Stomach (tissue), 8 donors: ENCODE measurements at regions not wholly inside any gene's neighbourhood (a gene's known extent, or its start where the extent isn't known, plus 50 kb on each side); places are given as distances from the start of the nearest gene placed in this dataset.
A peak's percentile ranks its signal among the peaks of the same experiment; 100 is the strongest.
"Not testable (repeated sequence)": the region's sequence is repeated elsewhere in the genome, so short reads cannot be mapped to it uniquely, and the experiment has no call there.

ENCODE experiments used
- DNase-seq, 2 donors: peaks; one replicate each; pipeline versions ENCODE4 v3.0.0 to v3.0.0-alpha.2; 2013 to 2019
- H3K27ac ChIP-seq, 5 donors: fragments of 200-600 bp in 4 of 5; sonication (generic) in 4 of 5; one replicate each; pipeline ENCODE4 v1.5.1; 2013 to 2019; ENCODE audit warnings: mild to moderate bottlenecking in 1 of 5, moderate library complexity in 1 of 5
- H3K27me3 ChIP-seq, 3 donors: fragments of 200-600 bp; sonication (generic); one replicate each; pipeline ENCODE4 v1.5.1; 2017 to 2019; ENCODE audit warnings: mixed run types in 1 of 3
- H3K36me3 ChIP-seq, 4 donors: fragments of 200-600 bp; sonication (generic); 1 replicate in 3 of 4; 2 replicates in 1 of 4; pipeline ENCODE4 v1.5.1; 2016 to 2019
- H3K4me1 ChIP-seq, 4 donors: fragments of 200-600 bp; sonication (generic); one replicate each; pipeline ENCODE4 v1.5.1; 2016 to 2019
- H3K4me3 ChIP-seq, 4 donors: fragments of 200-600 bp; sonication (generic) in 3 of 4; one replicate each; pipeline ENCODE4 v1.5.1; 2016 to 2019; ENCODE audit warnings: mild to moderate bottlenecking in 1 of 4
- H3K9me3 ChIP-seq, 4 donors: fragments of 200-600 bp; sonication (generic); one replicate each; pipeline ENCODE4 v1.5.1; 2016 to 2019
- CTCF ChIP-seq, 7 experiments: fragments of 450-650 bp in 4 of 7; fragments of 200-600 bp in 3 of 7; sonication (generic) in 3 of 7; IDR thresholded peaks; one replicate each; pipeline ENCODE4 v1.5.1; 2016 to 2019; ENCODE audit warnings: antibody characterized with exemption in 7 of 7, control low read depth in 2 of 7, mild to moderate bottlenecking in 1 of 7
- EP300 ChIP-seq: sonication (generic); formaldehyde crosslinking; IDR thresholded peaks from one replicate; pipeline ENCODE4 v1.6.1; 2017; ENCODE audit warnings: antibody characterized with exemption
- POLR2A ChIP-seq, 4 donors: fragments of 450-650 bp; IDR thresholded peaks; one replicate each; pipeline ENCODE4 v1.6.1; 2016; ENCODE audit warnings: antibody characterized with exemption in 4 of 4, control low read depth in 2 of 4, mild to moderate bottlenecking in 1 of 4, moderate library complexity in 1 of 4
- POLR2AphosphoS5 ChIP-seq, 3 donors: sonication (generic); formaldehyde crosslinking; IDR thresholded peaks; one replicate each; pipeline ENCODE4 v1.6.1; 2016; ENCODE audit warnings: antibody characterized with exemption in 3 of 3
- WGBS, 5 donors: extraction: QIAGEN DNeasy Blood & Tissue Kit in 3 of 5; methylation state at CpG; one replicate each; pipeline versions ENCODE4 v1.1.5 to v1.1.7; 2013 to 2018; 5-methylcytosine and 5-hydroxymethylcytosine counted together
- intact Hi-C: fragments of 100-400 bp; cut with DNase I; formaldehyde crosslinking; loops from one replicate; pipeline ENCODE4 v1.15.1; 2023; ENCODE audit warnings: low total_unique reads
- donor health status: healthy with polysubstance abuse.
- donor health status: Bipolar disorder and iron deficiency.
- donor health status: healthy.

GRCh38 chr12:25319233-25319984, 68.7 kb upstream of the KRAS start:
- TF ChIP-seq CTCF (IDR thresholded peaks at IDR 0.05) = no peak
- TF ChIP-seq POLR2AphosphoS5 (IDR thresholded peaks at IDR 0.05) = no peak
- no peak for TF ChIP-seq EP300
- no peak for TF ChIP-seq POLR2A (IDR thresholded peaks at IDR 0.05)
- intact Hi-C loops = no loop called here
- Histone ChIP-seq H3K36me3 (no peaks in the 10 kb centered on the region), H3K27ac (no peak overlapping the region), H3K27me3 (no peaks in the 10 kb centered on the region), H3K4me3 (no peak overlapping the region), H3K9me3 (no peaks in the 10 kb centered on the region), H3K4me1 (no peaks in the 10 kb centered on the region)
- no peak for DNase-seq
- 90 to 95% (median 94%) methylated on average over 7 of the region's 7 CpGs for WGBS, 5 donors

- H3K9me3 ChIP-seq = no peaks in the 10 kb centered on the region
- 43 to 60% (median 47%) methylated on average over 4 of the region's 4 CpGs for WGBS, 5 donors
- H3K4me3 ChIP-seq = no peak overlapping the region
- no peak overlapping the region for H3K27ac ChIP-seq
- TF ChIP-seq POLR2AphosphoS5 (IDR thresholded peaks at IDR 0.05) (no peak), EP300 (no peak), CTCF (IDR thresholded peaks at IDR 0.05) (no peak), POLR2A (IDR thresholded peaks at IDR 0.05) (no peak)
- DNase-seq = peak in 1 of 2 donors; percentile 11
- H3K27me3 ChIP-seq = no peaks in the 10 kb centered on the region
- intact Hi-C loops = no loop called here
- H3K4me1 ChIP-seq = no peaks in the 10 kb centered on the region
- H3K36me3 ChIP-seq = no peaks in the 10 kb centered on the region
These were observed 66.8 kb upstream of the KRAS start for GRCh38 chr12:25317553-25317952.

GRCh38 chr12:25315388-25315787, 64.7 kb upstream of the KRAS start:
- Histone ChIP-seq H3K4me3 (no peak overlapping the region), H3K4me1 (no peaks in the 10 kb centered on the region), H3K36me3 (no peaks in the 10 kb centered on the region), H3K9me3 (no peaks in the 10 kb centered on the region), H3K27me3 (no peaks in the 10 kb centered on the region), H3K27ac (no peak overlapping the region)
- TF ChIP-seq EP300 (no peak), POLR2AphosphoS5 (IDR thresholded peaks at IDR 0.05) (no peak), CTCF (IDR thresholded peaks at IDR 0.05) (no peak), POLR2A (IDR thresholded peaks at IDR 0.05) (no peak)
- no peak for DNase-seq
- intact Hi-C loops = no loop called here

- H3K27me3 ChIP-seq, H3K4me3 ChIP-seq, H3K27ac ChIP-seq, H3K36me3 ChIP-seq, H3K9me3 ChIP-seq, H3K4me1 ChIP-seq, DNase-seq, intact Hi-C loops: not testable (repeated sequence)
- 62 to 91% (median 84%) methylated on average over 4 of the region's 4 CpGs for WGBS, 5 donors
These were observed 62.7 kb upstream of the KRAS start for GRCh38 chr12:25313266-25313990.

GRCh38 chr12:25311506-25311905, 60.8 kb upstream of the KRAS start:
- Histone ChIP-seq H3K4me3 (no peak overlapping the region), H3K27me3 (no peaks in the 10 kb centered on the region), H3K27ac (no peak overlapping the region), H3K36me3 (no peaks in the 10 kb centered on the region), H3K9me3 (no peaks in the 10 kb centered on the region), H3K4me1 (no peaks in the 10 kb centered on the region)
- no peak for TF ChIP-seq EP300
- no peak for TF ChIP-seq POLR2A (IDR thresholded peaks at IDR 0.05)
- no peak for TF ChIP-seq POLR2AphosphoS5 (IDR thresholded peaks at IDR 0.05)
- no peak for TF ChIP-seq CTCF (IDR thresholded peaks at IDR 0.05)
- 64 to 96% (median 75%) methylated on average over 2 to 3 of the region's 3 CpGs for WGBS, 5 donors
- intact Hi-C loops = no loop called here
- DNase-seq = no peak

- H3K4me3 ChIP-seq, H3K27me3 ChIP-seq, intact Hi-C loops, DNase-seq, H3K36me3 ChIP-seq, H3K9me3 ChIP-seq, H3K27ac ChIP-seq, H3K4me1 ChIP-seq: not testable (repeated sequence)
- 93 to 98% (median 94%) methylated on average over 2 of the region's 2 CpGs for WGBS, 5 donors
These were observed 59.3 kb upstream of the KRAS start for GRCh38 chr12:25310071-25310470.
